ENCODE measurements at regions not wholly inside any gene's neighbourhood (a gene's known extent, or its start where the extent isn't known, plus 50 kb on each side); places are given as distances from the start of the nearest gene placed in this dataset.

- no peak for DNase-seq
Observed at GRCh38 chr3:160170409-160171370, 54.5 kb upstream of the C3orf80 start.

GRCh38 chr3:160171813-160172212, 53.4 kb upstream of the C3orf80 start:
- DNase-seq: no peak

GRCh38 chr3:160174621-160175020, 50.6 kb upstream of the C3orf80 start:
- DNase-seq: no peak
